Right renal cortex interstitium (tissue), 3 donors: ENCODE measurements at regions not wholly inside any gene's neighbourhood (a gene's known extent, or its start where the extent isn't known, plus 50 kb on each side); places are given as distances from the start of the nearest gene placed in this dataset.
"Not testable (repeated sequence)": the region's sequence is repeated elsewhere in the genome, so short reads cannot be mapped to it uniquely, and the experiment has no call there.

Source experiments
- DNase-seq, 3 donors: peaks; one replicate each; pipeline ENCODE4 v3.0.0-alpha.2; 2013; ENCODE audit warnings: low read depth in 3 of 3, low spot score in 2 of 3

GRCh38 chr2:106293271-106293783, 99.2 kb upstream of the UXS1 start:
- DNase-seq = no peak

GRCh38 chr2:106292627-106293026, 98.5 kb upstream of the UXS1 start:
- no peak for DNase-seq

GRCh38 chr2:106288873-106289272, 94.8 kb upstream of the UXS1 start:
- DNase-seq = no peak

- DNase-seq = no peak
Measured at GRCh38 chr2:106285237-106285829, 91.2 kb upstream of the UXS1 start.

GRCh38 chr2:106284691-106285202, 90.6 kb upstream of the UXS1 start:
- no peak for DNase-seq

- DNase-seq = no peak
Measured at GRCh38 chr2:106284255-106284654, 90.2 kb upstream of the UXS1 start.

GRCh38 chr2:106283228-106284152, 89.4 kb upstream of the UXS1 start:
- DNase-seq = not testable (repeated sequence)

GRCh38 chr2:106282462-106283170, 88.5 kb upstream of the UXS1 start:
- no peak for DNase-seq

GRCh38 chr2:106281907-106282430, 87.9 kb upstream of the UXS1 start:
- DNase-seq = not testable (repeated sequence)

- no peak for DNase-seq
Measured at GRCh38 chr2:106280722-106281446, 86.8 kb upstream of the UXS1 start.

GRCh38 chr2:106280224-106280623, 86.1 kb upstream of the UXS1 start:
- no peak for DNase-seq

- no peak for DNase-seq
Measured at GRCh38 chr2:106278112-106278876, 84.2 kb upstream of the UXS1 start.

GRCh38 chr2:106277426-106277825, 83.3 kb upstream of the UXS1 start:
- DNase-seq = no peak

- no peak for DNase-seq
Measured at GRCh38 chr2:106275971-106276370, 81.9 kb upstream of the UXS1 start.

- DNase-seq = no peak
Measured at GRCh38 chr2:106274668-106275067, 80.6 kb upstream of the UXS1 start.

- DNase-seq = no peak
Measured at GRCh38 chr2:106272216-106272807, 78.2 kb upstream of the UXS1 start.

- no peak for DNase-seq
Measured at GRCh38 chr2:106270471-106270891, 76.4 kb upstream of the UXS1 start.

- DNase-seq = no peak
Measured at GRCh38 chr2:106269591-106270291, 75.6 kb upstream of the UXS1 start.
